Endothelial cell of umbilical vein (primary cell): ENCODE measurements at regions not wholly inside any gene's neighbourhood (a gene's known extent, or its start where the extent isn't known, plus 50 kb on each side); places are given as distances from the start of the nearest gene placed in this dataset.

Source experiments
- BruUV-seq: library from RNA; stranded (reverse); fragments of 400-500 nt; replicated peaks from 2 replicates; lab custom pipeline; 2021; lab: Mats Ljungman, UMichigan
- CTCF ChIA-PET: fragments of 300-600, 350-600 bp; sonication (Branson Sonifier 250); formaldehyde crosslinking; loops from one replicate; lab custom pipeline; 2021; ENCODE audit warnings: antibody characterized with exemption, inconsistent platforms; lab: Charles Lee
- POLR2A ChIA-PET: fragments of 300-600, 350-600 bp; sonication (Branson Sonifier 250); formaldehyde crosslinking; loops from one replicate; lab custom pipeline; 2021; ENCODE audit warnings: antibody characterized with exemption, inconsistent platforms; lab: Charles Lee
- DNase-seq: peaks from one replicate; pipeline ENCODE4 v3.0.0-alpha.2; 2011; ENCODE audit warnings: low read depth, low spot score
- FAIRE-seq: peaks from 2 replicates; lab custom pipeline; 2011; peaks lifted over from hg19 to GRCh38; lab: Jason Lieb, UNC
- H2AFZ ChIP-seq: 2 replicates; pipeline ENCODE4 v1.6.0; 2012; ENCODE audit warnings: low read depth, low read length, control low read depth, inconsistent platforms
- H3K27ac ChIP-seq: 2 replicates; pipeline ENCODE4 v1.5.1; 2011; ENCODE audit warnings: low read depth, mild to moderate bottlenecking, control low read depth, low read length, moderate library complexity; ENCODE audit not compliant: insufficient read depth
- H3K27me3 ChIP-seq, 2 experiments: 2 replicates each; pipeline versions ENCODE4 v1.6.0 to v1.6.1; 2011; ENCODE audit warnings: low read length in 2 of 2, mixed read lengths in 1 of 2; ENCODE audit not compliant: control insufficient read depth in 2 of 2, insufficient read depth in 2 of 2
- H3K36me3 ChIP-seq, 2 experiments: 2 replicates in 1 of 2; 3 replicates in 1 of 2; pipeline ENCODE4 v1.5.1; 2011; ENCODE audit warnings: low read length in 2 of 2, mild to moderate bottlenecking in 1 of 2, moderate library complexity in 1 of 2; ENCODE audit not compliant: control insufficient read depth in 2 of 2, insufficient read depth in 2 of 2; ENCODE audit errors: extremely low read depth in 1 of 2
- H3K4me1 ChIP-seq: 3 replicates; pipeline ENCODE4 v1.5.1; 2011; ENCODE audit warnings: mild to moderate bottlenecking, low read length; ENCODE audit not compliant: control insufficient read depth, insufficient read depth; ENCODE audit errors: extremely low read depth
- H3K4me2 ChIP-seq: 2 replicates; pipeline ENCODE4 v1.6.1; 2011; ENCODE audit warnings: low read length, control low read depth, mixed read lengths; ENCODE audit not compliant: insufficient read depth
- H3K4me3 ChIP-seq, 3 experiments: fragments of 200-600 bp in 1 of 3; sonication (generic), shearing (Covaris generic) in 1 of 3; replicated peaks in 1 of 3; 2 replicates each; pipeline ENCODE4 v1.5.1; 2011 to 2016; ENCODE audit warnings: control low read depth in 3 of 3, low read length in 3 of 3, mild to moderate bottlenecking in 2 of 3, inconsistent platforms in 1 of 3, low read depth in 1 of 3, moderate library complexity in 1 of 3; ENCODE audit not compliant: insufficient read depth in 1 of 3
- H3K79me2 ChIP-seq: 2 replicates; pipeline ENCODE4 v1.6.0; 2012; ENCODE audit warnings: low read length, inconsistent platforms; ENCODE audit not compliant: control insufficient read depth, insufficient read depth
- H3K9ac ChIP-seq: replicated peaks from 2 replicates; pipeline ENCODE3; 2011; ENCODE audit warnings: low read length, control low read depth; ENCODE audit not compliant: insufficient read depth; ENCODE audit errors: extremely low read depth
- H3K9me1 ChIP-seq: replicated peaks from 3 replicates; pipeline ENCODE4 v1.6.0; 2011; ENCODE audit warnings: mild to moderate bottlenecking, low read length; ENCODE audit not compliant: control insufficient read depth, insufficient read depth; ENCODE audit errors: extremely low read depth
- H3K9me3 ChIP-seq: replicated peaks from 2 replicates; pipeline ENCODE4 v1.5.1; 2012; ENCODE audit warnings: low read length, inconsistent platforms; ENCODE audit not compliant: control insufficient read depth, insufficient read depth
- H4K20me1 ChIP-seq: replicated peaks from 2 replicates; pipeline ENCODE3; 2011; ENCODE audit warnings: mild to moderate bottlenecking, low read length; ENCODE audit not compliant: control insufficient read depth, insufficient read depth; ENCODE audit errors: extremely low read depth
- CTCF ChIP-seq, 2 donors: IDR thresholded peaks; 1 replicate in 1 of 2; 2 replicates in 1 of 2; pipeline ENCODE4 v1.5.1; 2011; ENCODE audit warnings: low read length in 2 of 2, mild to moderate bottlenecking in 2 of 2, moderate library complexity in 2 of 2, control low read depth in 1 of 2, inconsistent platforms in 1 of 2, low read depth in 1 of 2; ENCODE audit not compliant: insufficient read depth in 1 of 2; ENCODE audit errors: extremely low read depth in 1 of 2
- EZH2 ChIP-seq: IDR thresholded peaks from 2 replicates; pipeline ENCODE4 v1.6.1; 2012; ENCODE audit warnings: borderline replicate concordance, low read depth, mild to moderate bottlenecking, moderate library complexity, low read length, inconsistent platforms; ENCODE audit not compliant: severe bottlenecking
- FOS ChIP-seq: IDR thresholded peaks from 2 replicates; pipeline ENCODE4 v1.6.1; 2011; ENCODE audit warnings: mild to moderate bottlenecking, low read length, moderate library complexity, borderline replicate concordance; ENCODE audit not compliant: insufficient read depth
- GATA2 ChIP-seq: IDR thresholded peaks from 2 replicates; pipeline ENCODE4 v1.7.0; 2011; ENCODE audit warnings: low read depth, mild to moderate bottlenecking, moderate library complexity, mixed read lengths, low read length; ENCODE audit not compliant: insufficient read length, insufficient read depth
- JUN ChIP-seq: IDR thresholded peaks from 2 replicates; pipeline ENCODE4 v1.6.1; 2011; ENCODE audit warnings: borderline replicate concordance, low read depth; ENCODE audit not compliant: insufficient read length, insufficient read depth
- MAX ChIP-seq: IDR thresholded peaks from 2 replicates; pipeline ENCODE4 v1.6.1; 2011; ENCODE audit not compliant: insufficient read depth, insufficient read length
- MYC ChIP-seq: IDR thresholded peaks from one replicate; pipeline ENCODE4 v1.6.1; 2011; ENCODE audit warnings: mild to moderate bottlenecking, low read depth, low read length
- POLR2A ChIP-seq: IDR thresholded peaks from 2 replicates; pipeline ENCODE4 v1.6.1; 2012; ENCODE audit warnings: low read depth, mild to moderate bottlenecking, control low read depth, low read length
- POLR2AphosphoS5 ChIP-seq: IDR thresholded peaks from 2 replicates; pipeline ENCODE4 v1.6.1; 2012; ENCODE audit warnings: low read depth, mild to moderate bottlenecking, control low read depth, low read length, moderate library complexity; ENCODE audit not compliant: insufficient read depth
- dilution Hi-C: fragments of 300-500 bp; cut with MboI; formaldehyde crosslinking; loops from one replicate; pipeline ENCODE4 v1.15.0; 2019; ENCODE audit warnings: low sequenced_read_pairs; ENCODE audit not compliant: extremely low pct_ligation_motif_present
- intact Hi-C: fragments of 100-400 bp; cut with micrococcal nuclease; formaldehyde crosslinking; loops from one replicate; pipeline ENCODE4 v1.10.0; 2022

DNA sequence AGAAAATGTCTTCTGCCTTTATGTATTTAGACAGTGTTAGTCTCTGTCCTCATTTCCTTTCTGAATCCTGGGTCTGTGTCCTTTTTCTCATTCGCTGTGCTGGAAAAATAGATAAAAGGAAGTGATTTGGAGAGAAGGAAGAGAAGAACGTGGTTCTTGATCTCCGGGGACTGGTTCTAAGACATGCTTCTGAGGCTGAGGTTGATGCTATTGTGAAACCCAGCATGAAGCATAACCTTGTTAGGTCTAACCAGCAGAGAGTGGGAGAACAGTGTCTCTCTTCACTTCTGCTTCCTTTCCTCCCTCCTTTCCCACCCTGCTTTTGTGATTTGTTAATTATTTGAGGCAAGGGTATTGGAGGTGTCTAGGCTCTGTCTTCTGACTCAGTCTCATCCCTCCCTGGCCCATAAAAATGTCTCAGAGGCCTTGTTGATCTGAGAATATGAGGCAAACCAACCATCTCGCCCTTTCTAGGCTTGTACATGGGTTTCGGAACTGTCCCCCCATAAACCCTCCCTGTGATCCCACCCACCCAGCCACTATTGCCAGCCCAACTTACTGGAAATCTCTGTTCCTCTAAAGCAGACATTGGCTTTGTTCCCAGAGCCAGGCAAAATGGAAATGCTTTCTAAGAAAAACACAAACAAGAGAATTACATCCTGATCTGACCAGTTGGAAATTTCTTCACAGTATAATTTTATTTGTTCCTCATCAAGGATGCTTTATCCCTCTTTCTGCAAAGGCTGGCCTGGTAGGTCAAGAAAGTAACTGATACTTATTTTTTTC is 360.6 kb upstream of the TNP1 start:
- FAIRE-seq, result no peak
- dilution Hi-C loops (no loop called here), intact Hi-C loops (loop anchor here (5.0 kb wide), 1 partner anchor 528 kb away; no protein-coding TSS in a partner anchor)
- Histone ChIP-seq H3K27me3 (no peaks in the 10 kb centered on the region), H3K79me2 (no peaks in the 10 kb centered on the region), H3K9me1 (no peaks in the 10 kb centered on the region), H3K36me3 (no peaks in the 10 kb centered on the region), H3K27ac (no peak overlapping the region), H4K20me1 (no peaks in the 10 kb centered on the region), H3K9me3 (no peaks in the 10 kb centered on the region), H2AFZ (no peak overlapping the region), H3K4me2 (no peak overlapping the region), H3K4me1 (peaks cover 13% of the 10 kb centered on the region), H3K9ac (no peak overlapping the region), H3K4me3 (no peak overlapping the region)
- BruUV-seq, result no TSS peak
- POLR2A ChIA-PET, result no interaction called here
- CTCF ChIA-PET, result no interaction called here
- TF ChIP-seq MAX (no peak), CTCF (IDR thresholded peaks at IDR 0.05; ENCODE audit: extremely low read depth in 1 of 2, insufficient read depth in 1 of 2, low read depth in 1 of 2, low read length in 2 of 2) (no peak), POLR2AphosphoS5 (no peak), FOS (no peak), POLR2A (no peak), GATA2 (no peak), MYC (no peak), JUN (no peak), EZH2 (no peak)
- DNase-seq, result peak; percentile 53
